NCI-H1417 (cell line): ENCODE measurements at regions not wholly inside any gene's neighbourhood (a gene's known extent, or its start where the extent isn't known, plus 50 kb on each side); places are given as distances from the start of the nearest gene placed in this dataset.
A peak's percentile ranks its signal among the peaks of the same experiment; 100 is the strongest.
"Not testable (repeated sequence)": the region's sequence is repeated elsewhere in the genome, so short reads cannot be mapped to it uniquely, and the experiment has no call there.

Experiments used
- DNase-seq, 3 experiments: peaks; one replicate each; lab custom pipeline; 2025; lab: John Stamatoyannopoulos, UW

DNA sequence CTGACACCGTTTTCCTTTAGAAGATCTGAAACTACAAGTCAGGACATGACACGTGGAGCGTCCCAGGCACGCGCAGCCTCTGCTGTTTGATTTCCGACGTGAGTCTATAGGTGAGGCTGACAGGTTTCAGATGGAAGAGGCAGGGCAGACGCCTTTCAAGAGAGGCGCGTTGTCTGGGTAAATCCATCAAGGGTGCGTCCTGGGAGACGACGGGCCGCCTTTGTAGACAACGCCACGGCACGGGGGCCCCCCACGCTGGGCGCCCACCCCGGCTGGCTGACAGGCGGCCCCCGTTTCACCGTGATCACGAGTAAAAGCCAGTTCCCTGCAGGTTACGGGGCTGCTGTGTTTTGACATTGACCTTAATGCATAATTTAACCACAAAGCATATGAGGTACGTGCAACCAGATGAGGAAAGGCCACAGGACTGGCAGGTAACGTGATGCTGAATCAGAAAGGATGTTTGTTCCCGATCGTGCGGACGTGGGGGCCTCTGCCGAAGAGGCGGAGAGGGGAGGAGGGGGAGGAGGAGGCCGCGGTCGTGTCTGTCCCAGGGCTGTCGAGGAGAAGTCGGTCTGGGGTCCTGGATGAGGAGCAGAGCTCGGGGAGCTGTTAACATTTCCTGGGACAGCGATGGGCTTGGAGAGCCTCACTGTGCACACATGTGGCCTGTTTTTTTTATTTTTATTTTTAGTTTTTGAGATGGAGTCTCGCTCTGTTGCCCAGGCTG lies 51.1 kb upstream of the PPP2R3B start:
- peak in 1 of 3 experiments; percentile 34 for DNase-seq

DNA sequence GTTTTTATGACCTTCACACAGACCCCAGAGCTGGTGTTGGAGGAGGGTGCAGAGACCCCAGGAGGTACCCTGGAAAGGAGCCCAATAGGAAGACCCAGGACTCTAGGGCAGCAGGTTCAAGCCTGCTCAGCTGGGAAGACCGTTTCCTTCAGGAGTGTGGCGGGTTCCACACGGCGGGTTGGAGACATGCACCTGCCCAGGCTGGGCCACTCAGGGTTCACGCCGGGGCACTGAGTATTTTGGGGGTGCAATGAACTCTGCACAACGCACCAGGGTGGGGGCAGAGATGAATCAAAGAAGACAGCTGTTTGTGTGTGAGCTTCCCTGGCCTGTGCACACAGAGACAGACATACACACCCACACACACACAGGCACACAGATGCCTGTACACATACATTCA lies 52.5 kb upstream of the PPP2R3B start:
- DNase-seq: no peak

DNA sequence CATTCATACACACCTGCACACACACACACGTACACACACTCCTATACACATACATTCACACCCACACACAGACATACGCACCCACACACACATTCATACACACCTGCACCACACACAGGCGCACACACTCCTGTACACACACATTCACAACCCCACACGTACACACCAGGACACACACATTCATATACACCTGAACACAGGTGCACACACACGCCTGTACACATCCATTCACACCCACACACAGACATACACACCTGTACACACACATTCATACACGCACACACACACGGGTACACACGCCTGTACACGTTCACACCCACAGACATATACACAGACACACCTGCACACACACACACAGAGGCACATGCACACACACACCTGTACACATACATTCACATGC lies 53.0 kb upstream of the PPP2R3B start:
- no peak for DNase-seq

DNA sequence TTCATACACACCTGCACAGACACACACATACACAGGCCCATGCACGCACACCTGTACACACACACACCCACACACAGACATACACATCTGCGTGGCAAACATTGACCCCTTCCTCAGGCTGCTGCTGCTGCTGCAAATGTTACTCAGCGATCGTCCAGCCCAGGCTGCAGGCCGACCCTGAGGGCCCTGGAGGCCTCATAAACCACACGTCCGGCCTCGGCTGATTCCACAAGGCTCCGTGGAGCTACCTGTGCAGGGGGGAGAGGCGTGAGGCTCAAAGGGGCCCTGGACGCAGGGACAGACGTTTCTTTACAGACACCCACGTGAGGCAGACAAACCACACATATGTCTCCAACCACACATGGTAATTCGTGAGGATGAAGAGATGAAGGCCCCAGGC lies 53.9 kb upstream of the PPP2R3B start:
- DNase-seq: no peak

DNA sequence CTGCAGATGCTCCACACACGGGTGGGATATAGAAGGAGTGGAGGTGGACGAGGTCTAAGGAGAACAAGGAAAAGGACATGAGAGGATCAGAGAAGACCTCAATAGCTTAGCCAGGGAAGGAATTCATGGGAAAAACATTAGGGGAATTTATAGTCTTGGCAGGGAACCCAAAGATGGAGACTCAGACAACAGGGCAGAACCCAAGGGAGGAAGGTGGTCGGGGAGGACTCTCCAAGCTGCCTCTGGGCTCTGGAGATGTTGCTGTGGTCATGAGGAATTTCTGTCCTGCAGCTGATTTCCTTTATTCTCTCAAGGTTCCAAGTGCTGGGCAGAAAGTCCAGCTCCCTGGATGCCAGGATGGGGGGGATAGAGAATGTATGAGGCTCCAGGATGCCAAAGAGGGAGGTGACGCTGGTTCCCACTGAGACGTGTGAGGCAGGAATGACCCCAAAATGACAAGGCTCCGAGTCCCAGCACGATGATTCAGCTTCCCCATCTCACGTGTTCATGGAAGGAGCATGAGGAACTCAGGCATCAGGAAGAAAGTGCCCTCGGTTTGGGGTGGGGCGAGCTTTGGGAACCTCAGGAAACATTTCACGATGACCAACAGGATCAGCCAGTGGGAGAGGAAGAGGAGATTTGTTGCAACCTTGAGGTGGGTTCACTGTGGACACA lies 57.0 kb upstream of the PPP2R3B start:
- DNase-seq: no peak

DNA sequence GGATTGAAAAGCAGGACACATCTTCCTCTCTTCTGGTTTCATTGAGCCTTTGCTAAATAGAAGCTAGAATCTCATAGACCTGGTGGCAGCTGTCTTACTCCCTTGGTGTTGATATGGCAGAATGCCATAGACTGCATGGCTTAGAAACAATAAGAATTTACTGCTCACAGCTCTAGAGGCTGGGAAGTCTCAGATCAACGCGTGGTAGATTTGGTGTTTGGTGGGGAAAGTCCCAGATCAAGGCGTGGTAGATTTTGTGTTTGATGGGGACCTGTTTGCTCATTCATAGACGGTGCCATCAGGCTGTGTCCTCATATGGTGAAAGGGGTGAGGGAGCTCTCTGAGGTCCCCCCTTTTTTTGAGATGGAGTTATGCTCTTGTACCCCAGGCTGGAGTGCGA lies 57.6 kb upstream of the PPP2R3B start:
- no peak for DNase-seq

DNA sequence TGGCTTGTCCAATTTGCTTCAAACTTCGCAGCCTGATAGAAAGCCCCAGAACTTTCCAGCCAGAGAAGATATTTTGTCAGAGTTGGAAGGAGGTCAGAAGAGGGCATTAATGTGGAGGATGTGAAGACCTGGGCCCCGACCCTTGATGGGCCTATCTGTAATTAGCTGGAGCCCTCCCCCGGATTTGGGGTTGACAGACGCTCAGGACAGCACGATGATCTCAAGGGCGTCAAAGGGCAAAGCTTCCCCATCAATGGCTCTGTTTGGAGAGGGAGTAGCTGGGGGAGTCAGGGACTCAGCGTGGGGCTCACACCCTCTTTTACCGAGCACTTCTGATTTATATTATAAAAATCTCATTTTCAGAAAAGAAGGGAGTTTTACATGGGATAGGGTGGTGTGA lies 59.0 kb upstream of the PPP2R3B start:
- no peak for DNase-seq

DNA sequence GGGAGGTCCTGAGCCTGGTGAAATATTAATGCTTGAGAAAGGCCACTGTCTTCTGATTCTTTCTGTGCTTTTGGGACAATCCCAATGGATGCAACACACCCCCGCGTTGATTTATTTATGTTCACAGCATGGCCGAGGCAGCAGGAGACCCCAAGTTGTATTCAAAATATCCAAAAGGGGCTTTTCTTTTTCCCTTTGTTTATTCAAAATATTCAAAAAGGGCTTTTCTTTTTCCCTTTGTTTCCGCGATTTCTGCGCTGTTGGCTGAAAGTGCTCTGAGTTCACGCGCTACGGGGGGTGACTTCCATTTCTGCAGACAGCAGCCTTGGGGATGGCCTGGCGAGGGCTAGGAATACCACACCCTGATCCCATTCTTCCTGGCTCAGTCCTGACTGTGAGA lies 59.5 kb upstream of the PPP2R3B start:
- no peak for DNase-seq

DNA sequence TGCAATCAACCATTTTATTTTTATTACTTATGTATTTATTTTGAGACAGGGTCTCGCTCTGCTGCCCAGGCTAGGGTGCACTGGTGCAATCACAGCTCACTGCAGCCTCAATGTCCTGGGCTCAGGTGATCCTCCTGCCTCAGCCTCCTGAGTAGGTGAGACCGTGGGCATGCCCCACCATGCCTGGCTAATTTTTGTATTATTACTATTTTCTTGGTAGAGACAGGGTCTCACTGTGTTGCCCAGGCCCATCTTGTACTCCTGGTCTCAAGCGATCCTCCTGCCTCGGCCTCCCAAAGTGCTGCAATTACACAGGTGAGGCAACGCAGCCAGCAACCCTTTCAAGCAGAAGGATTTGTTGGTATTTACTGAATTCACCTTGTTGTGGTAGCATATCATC lies 60.3 kb upstream of the PPP2R3B start:
- no peak for DNase-seq

DNA sequence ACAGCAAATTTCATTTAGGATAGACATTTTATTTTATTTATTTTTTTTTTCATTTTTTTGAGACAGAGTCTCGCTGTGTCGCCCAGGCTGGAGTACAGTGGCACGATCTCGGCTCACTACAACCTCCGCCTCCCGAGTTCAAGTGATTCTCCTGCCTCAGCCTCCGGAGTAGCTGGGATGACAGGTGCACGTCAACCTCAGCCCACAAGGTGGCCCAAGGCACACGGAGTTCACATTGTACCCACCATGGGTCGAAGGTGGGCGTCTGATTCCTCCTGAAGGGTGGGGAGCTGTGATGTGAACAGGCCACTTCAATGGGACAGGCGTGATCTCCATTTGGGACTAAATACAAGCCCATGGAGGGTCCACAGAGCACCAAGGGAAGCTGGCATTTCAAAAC lies 65.0 kb upstream of the PPP2R3B start:
- not testable (repeated sequence) for DNase-seq

DNA sequence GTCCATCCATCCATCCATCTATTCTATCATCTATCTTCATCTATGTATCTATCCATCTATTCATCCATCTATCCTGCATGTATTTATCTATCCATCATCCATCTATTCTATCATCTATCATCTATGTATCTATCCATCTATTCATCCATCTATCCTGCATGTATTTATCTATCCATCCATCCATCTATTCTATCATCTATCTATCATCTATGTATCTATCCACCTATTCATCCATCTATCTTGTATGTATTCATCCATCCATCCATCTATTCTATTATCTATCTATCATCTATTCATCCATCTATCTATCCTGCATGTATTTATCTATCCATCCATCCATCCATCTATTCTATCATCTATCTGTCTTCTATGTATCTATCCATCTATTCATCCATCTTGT lies 65.9 kb upstream of the PPP2R3B start:
- no peak for DNase-seq

DNA sequence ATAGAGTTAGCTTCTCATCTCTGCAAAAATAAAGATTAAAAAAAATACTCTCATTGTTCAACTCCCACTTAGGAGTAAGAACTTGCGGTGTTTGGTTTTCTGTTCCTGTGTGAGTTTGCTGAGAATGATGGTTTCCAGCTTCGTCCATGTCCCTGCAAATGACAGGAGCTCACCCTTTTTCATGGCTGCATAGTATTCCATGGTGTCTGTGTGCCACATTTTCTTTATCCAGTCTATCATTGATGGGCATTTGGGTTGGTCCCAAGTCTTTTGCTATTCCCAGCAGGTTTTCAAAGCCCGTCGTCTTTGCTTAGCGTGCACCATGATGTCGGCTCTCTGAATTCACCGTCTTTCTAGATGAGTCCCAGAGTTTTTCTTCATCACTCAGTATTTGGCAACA lies 67.8 kb upstream of the PPP2R3B start:
- DNase-seq: not testable (repeated sequence)

DNA sequence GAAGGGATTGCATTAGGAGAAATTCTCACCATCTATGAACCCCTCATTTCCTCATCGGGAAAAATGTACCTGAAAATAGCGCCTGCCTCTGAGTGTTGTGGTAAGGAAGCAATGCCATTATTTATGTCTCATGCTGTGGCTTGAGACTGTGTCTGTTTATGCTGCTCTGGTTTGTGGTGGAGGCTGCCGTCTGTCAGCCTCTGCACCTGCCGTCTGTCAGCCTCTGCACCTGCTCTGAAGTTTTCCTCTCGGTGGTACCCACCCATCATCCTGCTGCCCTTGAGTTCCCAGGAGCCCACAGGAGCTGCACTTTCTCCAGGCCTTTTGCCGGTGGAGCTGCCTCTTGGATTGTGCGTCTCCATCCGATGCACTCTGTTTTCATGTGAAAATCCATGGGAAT lies 68.5 kb upstream of the PPP2R3B start:
- no peak for DNase-seq

DNA sequence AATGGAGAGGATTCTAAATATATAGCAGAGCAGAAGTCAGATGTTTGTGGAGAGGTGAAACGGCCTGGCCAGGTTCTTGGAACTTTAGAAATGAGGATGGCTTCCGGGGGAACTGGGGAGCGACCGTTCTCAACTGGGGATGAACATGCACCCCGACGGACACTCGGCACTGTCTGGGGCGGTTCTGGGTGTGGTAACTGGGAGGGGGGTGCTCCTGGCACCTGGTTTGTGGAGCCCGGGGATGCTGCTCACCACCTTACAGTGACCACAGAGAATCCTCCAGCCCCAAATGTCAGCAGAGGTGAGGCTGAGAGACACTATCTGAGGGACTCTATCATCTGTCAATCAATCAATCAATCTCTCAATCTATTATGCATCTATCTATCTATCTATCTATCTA lies 69.0 kb upstream of the PPP2R3B start:
- no peak for DNase-seq

DNA sequence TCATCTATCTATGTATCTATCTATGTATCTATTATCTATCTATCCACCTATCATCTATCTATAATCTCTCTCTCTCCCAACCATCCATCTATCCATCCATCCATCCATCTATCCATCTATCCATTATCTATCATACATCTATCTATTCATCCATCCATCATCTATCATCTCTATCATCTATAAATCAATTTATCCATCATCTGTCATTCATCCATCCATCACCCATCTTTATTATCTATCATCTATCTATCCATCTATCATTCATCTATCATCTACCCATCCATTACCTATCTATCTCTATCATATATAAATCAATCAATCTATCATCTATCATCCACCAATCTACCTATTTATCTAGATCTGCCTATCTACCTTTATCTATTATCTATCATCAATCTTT lies 69.4 kb upstream of the PPP2R3B start:
- DNase-seq: no peak

DNA sequence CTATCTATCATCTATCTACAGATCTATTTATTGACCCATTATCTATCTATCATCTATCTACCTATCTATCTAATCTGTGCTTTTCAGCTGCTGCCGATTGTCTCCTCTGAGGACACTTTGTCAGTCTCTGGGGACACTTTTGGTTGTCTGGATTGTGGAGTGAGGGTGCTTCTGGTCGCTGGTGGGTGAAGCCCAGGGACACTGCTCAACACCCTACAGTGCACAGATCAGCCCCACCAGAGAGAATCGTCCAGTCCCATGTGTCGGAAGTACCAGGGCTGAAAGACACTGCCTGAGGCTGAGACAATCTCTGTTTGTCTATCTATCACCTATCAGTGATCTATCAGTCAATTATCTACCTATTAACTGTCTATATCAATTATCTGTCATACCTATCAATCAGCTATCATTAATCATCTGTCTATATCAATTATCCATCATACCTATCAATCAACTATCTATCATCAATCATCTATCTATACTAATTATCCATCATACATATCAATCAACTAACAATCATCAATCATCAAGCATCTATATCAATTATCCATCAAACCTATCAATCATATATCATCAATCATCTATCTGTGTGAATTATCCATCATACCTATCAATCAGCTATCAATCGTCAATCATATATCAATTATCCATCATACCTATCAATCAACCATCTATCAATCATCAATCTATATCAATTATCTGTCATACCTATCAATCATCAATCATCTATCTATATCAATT lies 70.0 kb upstream of the PPP2R3B start:
- no peak for DNase-seq

DNA sequence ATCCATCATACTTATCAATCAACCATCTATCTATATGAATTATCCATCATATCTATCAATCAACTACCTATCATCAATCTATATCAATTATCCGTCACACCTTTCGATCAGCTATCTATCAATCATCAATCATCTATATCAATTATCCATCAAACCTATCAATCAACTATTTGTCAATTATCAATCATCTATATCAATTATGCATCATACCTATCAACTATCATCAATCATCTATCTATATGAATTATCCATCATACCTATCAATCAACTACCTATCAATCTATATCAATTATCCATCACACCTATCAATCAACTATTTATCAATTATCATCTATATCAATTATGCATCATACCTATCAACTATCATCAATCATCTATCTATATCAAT lies 70.6 kb upstream of the PPP2R3B start:
- DNase-seq: no peak

DNA sequence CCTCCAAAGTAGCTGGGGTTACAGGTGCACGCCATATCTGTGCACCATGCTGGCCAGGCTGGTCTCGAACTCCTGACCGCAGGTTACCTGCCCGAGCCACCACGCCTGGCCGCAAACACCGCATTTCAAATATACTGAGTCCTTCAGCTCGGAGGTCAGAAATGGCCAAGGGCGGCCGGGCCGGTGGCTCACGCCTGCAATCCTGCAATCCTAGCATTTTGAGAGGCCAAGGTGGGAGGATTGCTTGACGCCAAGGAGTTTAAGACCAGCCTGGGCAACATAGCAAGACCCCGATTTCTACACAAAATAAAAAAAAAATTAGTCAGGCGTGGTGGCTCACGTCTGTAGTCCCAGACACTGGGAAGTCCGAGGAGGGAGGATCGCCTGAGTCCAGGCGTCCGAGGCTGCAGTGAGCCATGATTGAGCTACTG lies 71.9 kb upstream of the PPP2R3B start:
- DNase-seq: no peak

DNA sequence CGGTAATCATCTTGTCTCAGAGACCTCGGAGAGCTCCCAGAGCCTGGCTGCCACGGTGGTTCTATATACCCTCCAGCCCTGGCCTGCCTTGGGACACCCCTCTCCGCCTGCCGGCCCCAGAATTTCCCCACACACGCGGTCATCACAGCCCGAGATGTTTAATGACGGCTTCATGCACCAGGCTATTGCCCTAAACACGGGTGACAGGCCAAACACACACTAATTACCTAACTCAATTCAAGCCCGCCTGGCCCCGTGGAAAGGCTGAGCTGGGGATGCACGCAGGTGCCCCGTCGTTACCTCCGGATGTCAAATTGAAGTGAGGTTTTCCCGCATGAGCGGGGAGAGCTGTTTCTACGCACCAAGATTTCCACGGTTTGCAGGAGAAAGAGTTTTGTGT lies 72.9 kb upstream of the PPP2R3B start:
- no peak for DNase-seq

DNA sequence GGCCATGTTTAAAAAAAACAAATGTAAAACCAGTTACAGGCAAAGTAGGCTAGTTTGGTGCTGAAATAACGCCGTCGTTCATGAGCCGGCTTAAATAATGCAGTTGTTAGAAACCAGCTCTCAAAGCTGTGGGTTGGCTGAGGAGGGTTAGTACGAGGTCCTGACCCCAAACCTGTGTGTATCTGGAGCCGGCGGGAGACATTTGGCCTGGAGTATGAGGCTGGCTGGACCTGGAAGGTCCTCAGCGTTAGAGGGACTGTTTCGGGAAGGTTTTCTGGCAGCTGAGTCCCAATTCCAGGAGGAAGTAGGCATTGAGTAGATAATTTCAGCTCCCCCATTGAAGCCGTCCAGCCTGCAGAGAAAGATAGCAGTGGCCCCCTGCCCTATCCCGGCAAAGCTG lies 73.4 kb upstream of the PPP2R3B start:
- no peak for DNase-seq

DNA sequence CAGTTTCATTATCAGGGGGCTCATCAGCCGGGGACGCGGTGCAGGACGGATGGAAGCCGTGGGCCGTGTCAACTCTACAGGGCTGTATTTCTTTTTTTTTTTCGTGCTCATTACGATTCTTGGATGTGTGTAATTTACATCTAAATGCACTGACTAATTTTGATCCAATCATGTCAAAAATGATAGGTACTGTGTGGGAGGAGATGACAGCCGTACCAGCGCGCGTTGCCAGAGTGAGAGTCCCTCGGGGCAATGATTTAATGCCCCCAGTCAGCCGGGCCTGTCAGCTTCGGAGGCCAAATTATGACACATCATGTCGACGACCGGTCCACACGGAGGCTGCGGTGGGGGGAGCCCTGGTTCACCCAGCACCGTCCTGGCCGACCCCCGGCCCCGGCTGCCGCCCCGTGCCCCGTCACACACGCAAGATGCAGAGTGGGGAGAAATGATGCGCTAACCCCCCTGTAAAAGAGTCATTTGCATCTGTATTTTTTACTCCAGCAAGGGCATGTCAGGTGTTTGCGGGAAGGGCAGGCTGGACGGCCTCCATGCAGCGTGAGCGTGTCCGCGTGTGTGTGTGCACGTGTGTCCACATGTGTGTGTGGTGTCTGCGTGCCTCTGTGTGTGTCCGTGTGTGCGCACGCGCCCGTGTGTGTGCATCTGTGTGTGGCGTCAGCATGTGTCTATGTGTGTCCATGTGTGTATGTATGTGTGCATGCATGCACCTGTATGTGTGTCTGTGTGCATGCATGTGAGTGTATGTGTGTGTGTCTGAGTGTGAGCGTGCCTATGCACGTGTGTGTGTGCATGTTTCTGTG lies 74.3 kb upstream of the PPP2R3B start:
- no peak for DNase-seq

DNA sequence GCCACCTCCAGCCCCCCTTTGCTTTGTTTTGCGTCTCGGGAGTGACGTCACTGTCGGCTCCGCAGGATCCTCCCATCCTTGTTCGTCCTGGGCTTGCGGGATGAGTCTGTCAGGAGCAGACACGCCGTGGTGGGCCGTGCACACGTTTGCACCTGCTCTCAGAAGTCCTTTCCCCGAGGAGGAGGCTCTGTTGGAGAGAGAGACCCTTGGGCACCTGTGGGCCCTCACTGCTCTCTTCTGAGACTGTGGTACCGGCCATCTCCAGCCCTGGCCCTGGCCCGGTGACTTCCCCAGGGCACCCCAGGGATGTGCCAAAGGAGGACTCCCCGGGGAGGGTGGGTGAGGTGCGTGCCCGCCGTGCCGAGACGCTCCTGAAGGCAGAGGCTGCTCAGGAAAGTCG lies 76.1 kb upstream of the PPP2R3B start:
- no peak for DNase-seq
